ENCODE measurements at regions not wholly inside any gene's neighbourhood (a gene's known extent, or its start where the extent isn't known, plus 50 kb on each side); places are given as distances from the start of the nearest gene placed in this dataset.

DNA sequence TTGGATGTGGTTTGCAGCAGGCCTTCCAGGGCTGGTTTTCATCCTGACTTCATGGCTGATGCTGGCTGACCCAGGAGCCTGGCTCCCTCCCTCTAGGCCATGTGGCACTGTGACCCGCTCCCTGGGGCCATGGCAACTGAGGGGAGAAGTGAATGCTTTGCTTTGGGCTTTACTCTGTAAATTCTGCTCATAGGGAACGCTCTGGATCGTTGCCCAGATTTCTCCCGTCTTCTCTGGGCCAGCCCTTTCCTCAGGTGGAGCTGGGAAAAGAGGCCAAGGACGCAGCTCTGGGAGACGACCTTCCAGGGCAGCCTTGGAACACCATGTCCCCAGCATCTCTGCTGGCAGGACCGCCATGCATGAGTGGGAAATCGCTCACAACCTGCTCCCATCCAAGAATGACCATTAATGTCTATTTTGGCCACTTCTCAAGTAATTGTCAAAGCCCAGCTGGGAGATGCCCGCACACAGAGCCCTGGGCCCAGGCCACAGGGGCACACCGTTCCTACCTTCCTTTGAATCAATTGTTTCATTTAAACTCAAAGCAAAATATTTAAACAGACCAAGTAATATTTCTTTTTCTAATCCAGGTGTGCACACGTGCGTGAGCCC, 321.8 kb downstream of the TEX29 start:
- Mint-ChIP-seq H3K9me3 (no peaks in the 10 kb centered on the region), H3K36me3 (ENCODE audit: low read depth) (no peaks in the 10 kb centered on the region), H3K27me3 (ENCODE audit: insufficient read depth, low read depth, poor library complexity) (peaks cover 13% of the 10 kb centered on the region), H3K27ac (no peak overlapping the region), H3K4me1 (peaks cover 7% of the 10 kb centered on the region), H3K4me3 (no peak overlapping the region)
- no peaks in the 10 kb centered on the region for H3F3A ChIP-seq (replicated peaks; ENCODE audit: low read depth)
- H3K9me2 ChIP-seq (ENCODE audit: insufficient read depth), result no peaks in the 10 kb centered on the region
- DNase-seq (ENCODE audit: low spot score), result no peak
- H3K79me2 ChIP-seq (replicated peaks; ENCODE audit: insufficient read depth), result no peaks in the 10 kb centered on the region
- H3K27me3 ChIP-seq (ENCODE audit: insufficient read depth), result no peaks in the 10 kb centered on the region
- H3K4me2 ChIP-seq, result no peak overlapping the region
- H2AFZ ChIP-seq, result no peak overlapping the region
- TF ChIP-seq, protein P1, sequence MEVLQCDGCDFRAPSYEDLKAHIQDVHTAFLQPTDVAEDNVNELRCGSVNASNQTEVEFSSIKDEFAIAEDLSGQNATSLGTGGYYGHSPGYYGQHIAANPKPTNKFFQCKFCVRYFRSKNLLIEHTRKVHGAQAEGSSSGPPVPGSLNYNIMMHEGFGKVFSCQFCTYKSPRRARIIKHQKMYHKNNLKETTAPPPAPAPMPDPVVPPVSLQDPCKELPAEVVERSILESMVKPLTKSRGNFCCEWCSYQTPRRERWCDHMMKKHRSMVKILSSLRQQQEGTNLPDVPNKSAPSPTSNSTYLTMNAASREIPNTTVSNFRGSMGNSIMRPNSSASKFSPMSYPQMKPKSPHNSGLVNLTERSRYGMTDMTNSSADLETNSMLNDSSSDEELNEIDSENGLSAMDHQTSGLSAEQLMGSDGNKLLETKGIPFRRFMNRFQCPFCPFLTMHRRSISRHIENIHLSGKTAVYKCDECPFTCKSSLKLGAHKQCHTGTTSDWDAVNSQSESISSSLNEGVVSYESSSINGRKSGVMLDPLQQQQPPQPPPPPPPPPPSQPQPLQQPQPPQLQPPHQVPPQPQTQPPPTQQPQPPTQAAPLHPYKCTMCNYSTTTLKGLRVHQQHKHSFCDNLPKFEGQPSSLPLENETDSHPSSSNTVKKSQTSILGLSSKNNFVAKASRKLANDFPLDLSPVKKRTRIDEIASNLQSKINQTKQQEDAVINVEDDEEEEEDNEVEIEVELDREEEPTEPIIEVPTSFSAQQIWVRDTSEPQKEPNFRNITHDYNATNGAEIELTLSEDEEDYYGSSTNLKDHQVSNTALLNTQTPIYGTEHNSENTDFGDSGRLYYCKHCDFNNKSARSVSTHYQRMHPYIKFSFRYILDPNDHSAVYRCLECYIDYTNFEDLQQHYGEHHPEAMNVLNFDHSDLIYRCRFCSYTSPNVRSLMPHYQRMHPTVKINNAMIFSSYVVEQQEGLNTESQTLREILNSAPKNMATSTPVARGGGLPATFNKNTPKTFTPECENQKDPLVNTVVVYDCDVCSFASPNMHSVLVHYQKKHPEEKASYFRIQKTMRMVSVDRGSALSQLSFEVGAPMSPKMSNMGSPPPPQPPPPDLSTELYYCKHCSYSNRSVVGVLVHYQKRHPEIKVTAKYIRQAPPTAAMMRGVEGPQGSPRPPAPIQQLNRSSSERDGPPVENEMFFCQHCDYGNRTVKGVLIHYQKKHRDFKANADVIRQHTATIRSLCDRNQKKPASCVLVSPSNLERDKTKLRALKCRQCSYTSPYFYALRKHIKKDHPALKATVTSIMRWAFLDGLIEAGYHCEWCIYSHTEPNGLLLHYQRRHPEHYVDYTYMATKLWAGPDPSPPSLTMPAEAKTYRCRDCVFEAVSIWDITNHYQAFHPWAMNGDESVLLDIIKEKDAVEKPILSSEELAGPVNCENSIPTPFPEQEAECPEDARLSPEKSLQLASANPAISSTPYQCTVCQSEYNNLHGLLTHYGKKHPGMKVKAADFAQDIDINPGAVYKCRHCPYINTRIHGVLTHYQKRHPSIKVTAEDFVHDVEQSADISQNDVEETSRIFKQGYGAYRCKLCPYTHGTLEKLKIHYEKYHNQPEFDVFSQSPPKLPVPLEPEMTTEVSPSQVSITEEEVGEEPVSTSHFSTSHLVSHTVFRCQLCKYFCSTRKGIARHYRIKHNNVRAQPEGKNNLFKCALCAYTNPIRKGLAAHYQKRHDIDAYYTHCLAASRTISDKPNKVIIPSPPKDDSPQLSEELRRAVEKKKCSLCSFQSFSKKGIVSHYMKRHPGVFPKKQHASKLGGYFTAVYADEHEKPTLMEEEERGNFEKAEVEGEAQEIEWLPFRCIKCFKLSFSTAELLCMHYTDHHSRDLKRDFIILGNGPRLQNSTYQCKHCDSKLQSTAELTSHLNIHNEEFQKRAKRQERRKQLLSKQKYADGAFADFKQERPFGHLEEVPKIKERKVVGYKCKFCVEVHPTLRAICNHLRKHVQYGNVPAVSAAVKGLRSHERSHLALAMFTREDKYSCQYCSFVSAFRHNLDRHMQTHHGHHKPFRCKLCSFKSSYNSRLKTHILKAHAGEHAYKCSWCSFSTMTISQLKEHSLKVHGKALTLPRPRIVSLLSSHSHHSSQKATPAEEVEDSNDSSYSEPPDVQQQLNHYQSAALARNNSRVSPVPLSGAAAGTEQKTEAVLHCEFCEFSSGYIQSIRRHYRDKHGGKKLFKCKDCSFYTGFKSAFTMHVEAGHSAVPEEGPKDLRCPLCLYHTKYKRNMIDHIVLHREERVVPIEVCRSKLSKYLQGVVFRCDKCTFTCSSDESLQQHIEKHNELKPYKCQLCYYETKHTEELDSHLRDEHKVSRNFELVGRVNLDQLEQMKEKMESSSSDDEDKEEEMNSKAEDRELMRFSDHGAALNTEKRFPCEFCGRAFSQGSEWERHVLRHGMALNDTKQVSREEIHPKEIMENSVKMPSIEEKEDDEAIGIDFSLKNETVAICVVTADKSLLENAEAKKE (CRISPR knock-in tag; IDR thresholded peaks at IDR 0.05), result no peak
- TF ChIP-seq ZNF114 (CRISPR knock-in tag; IDR thresholded peaks at IDR 0.05), result no peak
- TF ChIP-seq, protein P2, sequence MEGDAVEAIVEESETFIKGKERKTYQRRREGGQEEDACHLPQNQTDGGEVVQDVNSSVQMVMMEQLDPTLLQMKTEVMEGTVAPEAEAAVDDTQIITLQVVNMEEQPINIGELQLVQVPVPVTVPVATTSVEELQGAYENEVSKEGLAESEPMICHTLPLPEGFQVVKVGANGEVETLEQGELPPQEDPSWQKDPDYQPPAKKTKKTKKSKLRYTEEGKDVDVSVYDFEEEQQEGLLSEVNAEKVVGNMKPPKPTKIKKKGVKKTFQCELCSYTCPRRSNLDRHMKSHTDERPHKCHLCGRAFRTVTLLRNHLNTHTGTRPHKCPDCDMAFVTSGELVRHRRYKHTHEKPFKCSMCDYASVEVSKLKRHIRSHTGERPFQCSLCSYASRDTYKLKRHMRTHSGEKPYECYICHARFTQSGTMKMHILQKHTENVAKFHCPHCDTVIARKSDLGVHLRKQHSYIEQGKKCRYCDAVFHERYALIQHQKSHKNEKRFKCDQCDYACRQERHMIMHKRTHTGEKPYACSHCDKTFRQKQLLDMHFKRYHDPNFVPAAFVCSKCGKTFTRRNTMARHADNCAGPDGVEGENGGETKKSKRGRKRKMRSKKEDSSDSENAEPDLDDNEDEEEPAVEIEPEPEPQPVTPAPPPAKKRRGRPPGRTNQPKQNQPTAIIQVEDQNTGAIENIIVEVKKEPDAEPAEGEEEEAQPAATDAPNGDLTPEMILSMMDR (conservative IDR thresholded peaks at IDR 0.05; ENCODE audit: low read depth in 2 of 2), result no peak
- TF ChIP-seq ZNF331 (CRISPR knock-in tag; IDR thresholded peaks at IDR 0.05; ENCODE audit: low read depth), result no peak
- TF ChIP-seq CREB1 (CRISPR knock-in tag; IDR thresholded peaks at IDR 0.05; ENCODE audit: low read depth), result no peak
- TF ChIP-seq, protein P3, sequence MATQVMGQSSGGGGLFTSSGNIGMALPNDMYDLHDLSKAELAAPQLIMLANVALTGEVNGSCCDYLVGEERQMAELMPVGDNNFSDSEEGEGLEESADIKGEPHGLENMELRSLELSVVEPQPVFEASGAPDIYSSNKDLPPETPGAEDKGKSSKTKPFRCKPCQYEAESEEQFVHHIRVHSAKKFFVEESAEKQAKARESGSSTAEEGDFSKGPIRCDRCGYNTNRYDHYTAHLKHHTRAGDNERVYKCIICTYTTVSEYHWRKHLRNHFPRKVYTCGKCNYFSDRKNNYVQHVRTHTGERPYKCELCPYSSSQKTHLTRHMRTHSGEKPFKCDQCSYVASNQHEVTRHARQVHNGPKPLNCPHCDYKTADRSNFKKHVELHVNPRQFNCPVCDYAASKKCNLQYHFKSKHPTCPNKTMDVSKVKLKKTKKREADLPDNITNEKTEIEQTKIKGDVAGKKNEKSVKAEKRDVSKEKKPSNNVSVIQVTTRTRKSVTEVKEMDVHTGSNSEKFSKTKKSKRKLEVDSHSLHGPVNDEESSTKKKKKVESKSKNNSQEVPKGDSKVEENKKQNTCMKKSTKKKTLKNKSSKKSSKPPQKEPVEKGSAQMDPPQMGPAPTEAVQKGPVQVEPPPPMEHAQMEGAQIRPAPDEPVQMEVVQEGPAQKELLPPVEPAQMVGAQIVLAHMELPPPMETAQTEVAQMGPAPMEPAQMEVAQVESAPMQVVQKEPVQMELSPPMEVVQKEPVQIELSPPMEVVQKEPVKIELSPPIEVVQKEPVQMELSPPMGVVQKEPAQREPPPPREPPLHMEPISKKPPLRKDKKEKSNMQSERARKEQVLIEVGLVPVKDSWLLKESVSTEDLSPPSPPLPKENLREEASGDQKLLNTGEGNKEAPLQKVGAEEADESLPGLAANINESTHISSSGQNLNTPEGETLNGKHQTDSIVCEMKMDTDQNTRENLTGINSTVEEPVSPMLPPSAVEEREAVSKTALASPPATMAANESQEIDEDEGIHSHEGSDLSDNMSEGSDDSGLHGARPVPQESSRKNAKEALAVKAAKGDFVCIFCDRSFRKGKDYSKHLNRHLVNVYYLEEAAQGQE (IDR thresholded peaks at IDR 0.05; ENCODE audit: unreplicated experiment), result no peak
- TF ChIP-seq EZH2phosphoT487 (IDR thresholded peaks at IDR 0.05; ENCODE audit: unreplicated experiment), result no peak
- no peak for TF ChIP-seq POLR2AphosphoS5 (IDR thresholded peaks at IDR 0.05; ENCODE audit: low read depth)
- TF ChIP-seq, protein P4, sequence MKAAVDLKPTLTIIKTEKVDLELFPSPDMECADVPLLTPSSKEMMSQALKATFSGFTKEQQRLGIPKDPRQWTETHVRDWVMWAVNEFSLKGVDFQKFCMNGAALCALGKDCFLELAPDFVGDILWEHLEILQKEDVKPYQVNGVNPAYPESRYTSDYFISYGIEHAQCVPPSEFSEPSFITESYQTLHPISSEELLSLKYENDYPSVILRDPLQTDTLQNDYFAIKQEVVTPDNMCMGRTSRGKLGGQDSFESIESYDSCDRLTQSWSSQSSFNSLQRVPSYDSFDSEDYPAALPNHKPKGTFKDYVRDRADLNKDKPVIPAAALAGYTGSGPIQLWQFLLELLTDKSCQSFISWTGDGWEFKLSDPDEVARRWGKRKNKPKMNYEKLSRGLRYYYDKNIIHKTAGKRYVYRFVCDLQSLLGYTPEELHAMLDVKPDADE (IDR thresholded peaks at IDR 0.05), result no peak
- no peak for TF ChIP-seq NANOG (IDR thresholded peaks at IDR 0.05; ENCODE audit: borderline replicate concordance)
- TF ChIP-seq JUNB (IDR thresholded peaks at IDR 0.05; ENCODE audit: unreplicated experiment), result no peak
- no peak for TF ChIP-seq STAT1 (IDR thresholded peaks at IDR 0.05; ENCODE audit: unreplicated experiment)
- no peak for TF ChIP-seq EZH2 (IDR thresholded peaks at IDR 0.05; ENCODE audit: low read depth, unreplicated experiment)
- no peaks in the 10 kb centered on the region for H3K4me1 ChIP-seq (ENCODE audit: insufficient read depth)
- ATAC-seq, result no peak
- H4K20me1 ChIP-seq (replicated peaks; ENCODE audit: insufficient read depth), result no peaks in the 10 kb centered on the region
- H3K36me3 ChIP-seq (ENCODE audit: insufficient read depth), result no peaks in the 10 kb centered on the region
- H3K27ac ChIP-seq (ENCODE audit: low read depth), result no peak overlapping the region
- H3K4me3 ChIP-seq, result no peak overlapping the region

All from GM23338 (cell line).